HepG2 (cell line): ENCODE measurements at regions not wholly inside any gene's neighbourhood (a gene's known extent, or its start where the extent isn't known, plus 50 kb on each side); places are given as distances from the start of the nearest gene placed in this dataset.

Experiments used
- ATAC-seq: fragments of 200-7000 bp; cut with Tn5 transposase; 3 replicates; pipeline ENCODE4 v1.9.1; 2020; ENCODE audit warnings: mild to moderate bottlenecking, moderate library complexity
- BruUV-seq: library from RNA; stranded (reverse); fragments of 400-500 nt; replicated peaks from 2 replicates; lab custom pipeline; 2021; lab: Mats Ljungman, UMichigan
- CTCF ChIA-PET: fragments of 300-600 bp; formaldehyde crosslinking; extraction: SDS; loops from one replicate; lab custom pipeline; 2021; ENCODE audit warnings: low total read pairs, inconsistent platforms, low intra/inter-chr PET ratio; lab: Yijun Ruan, JAX
- POLR2A ChIA-PET: fragments of 350-600 bp; sonication (Branson Sonifier 250); formaldehyde crosslinking; loops from one replicate; lab custom pipeline; 2020; ENCODE audit warnings: antibody characterized with exemption, inconsistent platforms; lab: Yijun Ruan, JAX
- DNase-seq: peaks from one replicate; pipeline ENCODE4 v3.0.0-alpha.2; 2015; ENCODE audit warnings: low spot score
- FAIRE-seq: peaks from 3 replicates; lab custom pipeline; 2011; peaks lifted over from hg19 to GRCh38; lab: Jason Lieb, UNC
- H2AFZ ChIP-seq: one replicate; pipeline ENCODE4 v1.6.1; 2011; ENCODE audit warnings: low read length, inconsistent platforms
- H3K27ac ChIP-seq: fragments of 300-600 bp; 3 replicates; pipeline ENCODE4 v1.8.0; 2011; ENCODE audit warnings: mixed run types, mild to moderate bottlenecking, mixed read lengths, low read length, inconsistent platforms; ENCODE audit not compliant: insufficient read depth; ENCODE audit errors: extremely low read length
- H3K27me3 ChIP-seq, 2 experiments: fragments of 200-600 bp in 1 of 2; 2 replicates in 1 of 2; 3 replicates in 1 of 2; pipeline versions ENCODE4 v1.6.0 to v1.8.0; 2011; ENCODE audit warnings: low read length in 2 of 2, mild to moderate bottlenecking in 2 of 2, moderate library complexity in 2 of 2, inconsistent platforms in 1 of 2; ENCODE audit not compliant: insufficient read depth in 2 of 2, control insufficient read depth in 1 of 2
- H3K36me3 ChIP-seq, 2 experiments: fragments of 200-600 bp in 1 of 2; replicated peaks in 1 of 2; 2 replicates in 1 of 2; 3 replicates in 1 of 2; pipeline versions ENCODE4 v1.5.1 to v1.8.0; 2011; ENCODE audit warnings: low read length in 2 of 2, inconsistent platforms in 1 of 2; ENCODE audit not compliant: insufficient read depth in 2 of 2, control insufficient read depth in 1 of 2
- H3K4me1 ChIP-seq: 2 replicates; pipeline ENCODE4 v1.5.1; 2012; ENCODE audit warnings: low read length, inconsistent platforms; ENCODE audit not compliant: insufficient read depth
- H3K4me2 ChIP-seq: 2 replicates; pipeline ENCODE4 v1.6.0; 2011; ENCODE audit warnings: low read depth, low read length, inconsistent platforms
- H3K4me3 ChIP-seq, 3 experiments: fragments of 200-600 bp in 1 of 3; sonication (generic), shearing (Covaris generic) in 1 of 3; replicated peaks in 1 of 3; 2 replicates each; pipeline ENCODE4 v1.5.1; 2011 to 2016; ENCODE audit warnings: low read length in 3 of 3, inconsistent platforms in 2 of 3, low read depth in 2 of 3, mild to moderate bottlenecking in 2 of 3, control low read depth in 1 of 3, mixed read lengths in 1 of 3; ENCODE audit not compliant: insufficient read depth in 1 of 3
- H3K79me2 ChIP-seq: one replicate; pipeline ENCODE4 v1.6.1; 2011; ENCODE audit warnings: low read length, inconsistent platforms; ENCODE audit not compliant: insufficient read depth
- H3K9ac ChIP-seq: 2 replicates; pipeline ENCODE4 v1.6.0; 2011; ENCODE audit warnings: mild to moderate bottlenecking, low read depth, low read length, inconsistent platforms; ENCODE audit not compliant: insufficient read depth
- H3K9me3 ChIP-seq: 2 replicates; pipeline ENCODE4 v1.5.1; 2012; ENCODE audit warnings: mild to moderate bottlenecking, low read length
- H4K20me1 ChIP-seq: 2 replicates; pipeline ENCODE4 v1.6.0; 2011; ENCODE audit warnings: inconsistent platforms, mild to moderate bottlenecking, low read length, moderate library complexity; ENCODE audit not compliant: insufficient read depth
- YEATS4 ChIP-seq: sonication (generic); formaldehyde crosslinking; IDR thresholded peaks from 2 replicates; pipeline ENCODE4 v1.4.0; 2020; ENCODE audit warnings: missing genetic modification reagents, borderline replicate concordance
- WGBS: methylation state at CpG from one replicate; pipeline ENCODE4 v1.1.6; 2017; ENCODE audit warnings: low lambda C conversion rate; 5-methylcytosine and 5-hydroxymethylcytosine counted together
- in situ Hi-C: cut with HindIII; loops from 2 replicates; pipeline ENCODE4 v1.10.0; 2017; ENCODE audit warnings: low pct_unique_long_range_greater_than_20kb; ENCODE audit not compliant: extremely low pct_ligation_motif_present
- intact Hi-C: fragments of 100-400 bp; cut with micrococcal nuclease; formaldehyde crosslinking; loops from one replicate; pipeline ENCODE4 v1.10.0; 2022; ENCODE audit not compliant: unreplicated experiment
- TF ChIP-seq, protein P1 (sequence below): sonication (generic); formaldehyde crosslinking; IDR thresholded peaks from 2 replicates; pipeline ENCODE4 v1.5.1; 2020; ENCODE audit warnings: mild to moderate bottlenecking, missing genetic modification reagents
- TF ChIP-seq, protein P2 (sequence below), 2 experiments: sonication (generic) in 1 of 2; formaldehyde crosslinking in 1 of 2; IDR thresholded peaks; 2 replicates each; pipeline versions ENCODE4 v1.4.0 to v1.6.1; 2018 to 2020; ENCODE audit warnings: missing genetic modification reagents in 2 of 2, borderline replicate concordance in 1 of 2, low read depth in 1 of 2, mild to moderate bottlenecking in 1 of 2, missing biosample characterization in 1 of 2

DNA sequence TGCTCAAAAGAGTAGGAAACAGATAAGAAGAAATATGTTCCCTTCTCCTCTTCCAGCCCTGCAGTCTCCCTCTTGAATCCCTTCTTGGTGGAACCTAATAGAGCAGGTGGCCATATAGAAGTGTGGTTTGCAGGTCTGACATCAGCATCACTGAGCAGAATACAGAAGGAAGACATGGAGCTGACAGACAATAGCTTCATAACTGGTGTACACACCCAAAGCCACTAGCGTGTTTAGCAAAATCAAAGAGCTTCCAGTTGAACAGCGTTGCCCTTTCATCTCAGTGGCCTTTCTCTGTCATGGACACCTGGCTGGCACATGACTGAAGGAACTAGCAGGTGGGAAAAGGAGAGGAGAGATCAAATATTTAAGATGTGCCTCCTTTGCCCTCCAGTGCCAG is 245.5 kb downstream of the BAMBI start:
- Histone ChIP-seq H3K27ac (no peak overlapping the region), H2AFZ (no peak overlapping the region), H3K27me3 (no peaks in the 10 kb centered on the region), H3K4me3 (no peak overlapping the region), H3K4me1 (peaks cover 30% of the 10 kb centered on the region), H3K9ac (no peak overlapping the region), H3K4me2 (no peak overlapping the region), H3K79me2 (no peaks in the 10 kb centered on the region), H4K20me1 (no peaks in the 10 kb centered on the region), H3K36me3 (no peaks in the 10 kb centered on the region), H3K9me3 (no peaks in the 10 kb centered on the region)
- TF ChIP-seq, protein P1, sequence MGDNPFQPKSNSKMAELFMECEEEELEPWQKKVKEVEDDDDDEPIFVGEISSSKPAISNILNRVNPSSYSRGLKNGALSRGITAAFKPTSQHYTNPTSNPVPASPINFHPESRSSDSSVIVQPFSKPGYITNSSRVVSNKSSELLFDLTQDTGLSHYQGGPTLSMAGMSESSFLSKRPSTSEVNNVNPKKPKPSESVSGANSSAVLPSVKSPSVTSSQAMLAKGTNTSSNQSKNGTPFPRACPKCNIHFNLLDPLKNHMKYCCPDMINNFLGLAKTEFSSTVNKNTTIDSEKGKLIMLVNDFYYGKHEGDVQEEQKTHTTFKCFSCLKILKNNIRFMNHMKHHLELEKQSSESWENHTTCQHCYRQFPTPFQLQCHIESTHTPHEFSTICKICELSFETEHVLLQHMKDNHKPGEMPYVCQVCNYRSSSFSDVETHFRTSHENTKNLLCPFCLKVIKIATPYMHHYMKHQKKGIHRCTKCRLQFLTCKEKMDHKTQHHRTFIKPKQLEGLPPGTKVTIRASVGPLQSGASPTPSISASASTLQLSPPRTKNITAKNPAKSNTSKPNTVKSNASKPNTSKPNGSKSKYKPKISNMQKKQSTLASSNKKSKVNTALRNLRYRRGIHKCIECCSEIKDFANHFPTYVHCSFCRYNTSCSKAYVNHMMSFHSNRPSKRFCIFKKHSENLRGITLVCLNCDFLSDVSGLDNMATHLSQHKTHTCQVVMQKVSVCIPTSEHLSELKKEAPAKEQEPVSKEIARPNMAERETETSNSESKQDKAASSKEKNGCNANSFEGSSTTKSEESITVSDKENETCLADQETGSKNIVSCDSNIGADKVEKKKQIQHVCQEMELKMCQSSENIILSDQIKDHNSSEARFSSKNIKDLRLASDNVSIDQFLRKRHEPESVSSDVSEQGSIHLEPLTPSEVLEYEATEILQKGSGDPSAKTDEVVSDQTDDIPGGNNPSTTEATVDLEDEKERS (CRISPR knock-in tag): no peak
- TF ChIP-seq, protein P2, sequence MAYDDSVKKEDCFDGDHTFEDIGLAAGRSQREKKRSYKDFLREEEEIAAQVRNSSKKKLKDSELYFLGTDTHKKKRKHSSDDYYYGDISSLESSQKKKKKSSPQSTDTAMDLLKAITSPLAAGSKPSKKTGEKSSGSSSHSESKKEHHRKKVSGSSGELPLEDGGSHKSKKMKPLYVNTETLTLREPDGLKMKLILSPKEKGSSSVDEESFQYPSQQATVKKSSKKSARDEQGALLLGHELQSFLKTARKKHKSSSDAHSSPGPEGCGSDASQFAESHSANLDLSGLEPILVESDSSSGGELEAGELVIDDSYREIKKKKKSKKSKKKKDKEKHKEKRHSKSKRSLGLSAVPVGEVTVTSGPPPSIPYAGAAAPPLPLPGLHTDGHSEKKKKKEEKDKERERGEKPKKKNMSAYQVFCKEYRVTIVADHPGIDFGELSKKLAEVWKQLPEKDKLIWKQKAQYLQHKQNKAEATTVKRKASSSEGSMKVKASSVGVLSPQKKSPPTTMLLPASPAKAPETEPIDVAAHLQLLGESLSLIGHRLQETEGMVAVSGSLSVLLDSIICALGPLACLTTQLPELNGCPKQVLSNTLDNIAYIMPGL (CRISPR knock-in tag; IDR thresholded peaks at IDR 0.05; ENCODE audit: borderline replicate concordance in 1 of 2, low read depth in 1 of 2): no peak
- no peak for TF ChIP-seq YEATS4 (CRISPR knock-in tag)
- FAIRE-seq: no peak
- intact Hi-C loops (no loop called here), in situ Hi-C loops (no loop called here)
- no peak for ATAC-seq
- WGBS: 23% methylated on average over 2 of the region's 2 CpGs
- ChIA-PET CTCF (no interaction called here), POLR2A (interaction anchor here (1.6 kb wide), 1 partner anchor 16 kb away, joined by 4 read pairs; no protein-coding TSS in a partner anchor)
- no peak for DNase-seq
- no TSS peak for BruUV-seq
